ENCODE measurements at regions not wholly inside any gene's neighbourhood (a gene's known extent, or its start where the extent isn't known, plus 50 kb on each side); places are given as distances from the start of the nearest gene placed in this dataset.

DNA sequence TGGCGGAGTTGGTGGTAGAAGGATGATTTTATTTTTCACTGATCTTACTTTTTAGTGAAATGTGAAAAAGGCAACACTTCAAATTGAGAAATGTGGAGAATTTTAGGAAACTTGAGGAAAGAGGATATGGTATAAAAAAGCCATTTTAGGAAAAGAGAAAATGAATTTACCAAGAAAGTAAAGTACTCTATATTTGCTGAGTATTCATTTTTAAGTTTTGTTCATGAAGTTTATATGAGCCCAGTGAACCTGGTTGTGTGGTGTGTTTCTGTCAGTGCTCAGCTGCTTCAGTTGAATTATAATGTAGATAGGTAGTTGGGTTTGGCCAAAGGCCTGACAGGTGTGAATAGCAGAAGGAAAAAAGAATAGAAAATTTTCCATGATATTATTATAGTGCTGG is 345.5 kb upstream of the FSTL5 start:
- TF ChIP-seq, protein P1, sequence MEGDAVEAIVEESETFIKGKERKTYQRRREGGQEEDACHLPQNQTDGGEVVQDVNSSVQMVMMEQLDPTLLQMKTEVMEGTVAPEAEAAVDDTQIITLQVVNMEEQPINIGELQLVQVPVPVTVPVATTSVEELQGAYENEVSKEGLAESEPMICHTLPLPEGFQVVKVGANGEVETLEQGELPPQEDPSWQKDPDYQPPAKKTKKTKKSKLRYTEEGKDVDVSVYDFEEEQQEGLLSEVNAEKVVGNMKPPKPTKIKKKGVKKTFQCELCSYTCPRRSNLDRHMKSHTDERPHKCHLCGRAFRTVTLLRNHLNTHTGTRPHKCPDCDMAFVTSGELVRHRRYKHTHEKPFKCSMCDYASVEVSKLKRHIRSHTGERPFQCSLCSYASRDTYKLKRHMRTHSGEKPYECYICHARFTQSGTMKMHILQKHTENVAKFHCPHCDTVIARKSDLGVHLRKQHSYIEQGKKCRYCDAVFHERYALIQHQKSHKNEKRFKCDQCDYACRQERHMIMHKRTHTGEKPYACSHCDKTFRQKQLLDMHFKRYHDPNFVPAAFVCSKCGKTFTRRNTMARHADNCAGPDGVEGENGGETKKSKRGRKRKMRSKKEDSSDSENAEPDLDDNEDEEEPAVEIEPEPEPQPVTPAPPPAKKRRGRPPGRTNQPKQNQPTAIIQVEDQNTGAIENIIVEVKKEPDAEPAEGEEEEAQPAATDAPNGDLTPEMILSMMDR (conservative IDR thresholded peaks at IDR 0.05; ENCODE audit: low read length), result no peak
- TF ChIP-seq EZH2phosphoT487 (IDR thresholded peaks at IDR 0.05; ENCODE audit: borderline replicate concordance), result no peak

Measured in Loucy (cell line).